ENCODE measurements at regions not wholly inside any gene's neighbourhood (a gene's known extent, or its start where the extent isn't known, plus 50 kb on each side); places are given as distances from the start of the nearest gene placed in this dataset.
"Not testable (repeated sequence)": the region's sequence is repeated elsewhere in the genome, so short reads cannot be mapped to it uniquely, and the experiment has no call there.

- Histone ChIP-seq H3F3A (ENCODE audit: low read length, unreplicated experiment) (no peaks in the 10 kb centered on the region), H3K27ac (ENCODE audit: low read length) (peak overlapping the region; percentile 44), H3K36me3 (ENCODE audit: low read depth, low read length) (no peaks in the 10 kb centered on the region), H3K9me3 (ENCODE audit: low read length) (no peaks in the 10 kb centered on the region), H4K20me1 (ENCODE audit: low read length) (no peaks in the 10 kb centered on the region), H3K4me3 (ENCODE audit: low read length) (no peak overlapping the region), H3K4me1 (ENCODE audit: insufficient read depth, low read length) (peaks cover 20% of the 10 kb centered on the region), H3K9ac (ENCODE audit: low read length) (0 out of 2 replicates have a peak overlapping the region, but pooled peaks have one; percentile 5), H3K9me2 (replicated peaks; ENCODE audit: low read length) (no peaks in the 10 kb centered on the region), H3K27me3 (ENCODE audit: low read length) (no peaks in the 10 kb centered on the region), H3K4me2 (ENCODE audit: low read length) (peak overlapping the region; percentile 48), H3K79me2 (ENCODE audit: low read length) (no peaks in the 10 kb centered on the region), H2AFZ (ENCODE audit: low read length) (no peak overlapping the region)
- BruUV-seq (replicated peaks): no TSS peak
- ATAC-seq (peak; percentile 90), DNase-seq (peak; percentile 94)
- ChIA-PET POLR2A (ENCODE audit: unreplicated experiment) (no interaction called here), CTCF (no interaction called here)
- no peak for TF ChIP-seq EZH2 (IDR thresholded peaks at IDR 0.05; ENCODE audit: low read length, unreplicated experiment)
- TF ChIP-seq CTCF (conservative IDR thresholded peaks at IDR 0.05; ENCODE audit: low read depth, low read length): no peak
- no peak for TF ChIP-seq EZH2phosphoT487 (IDR thresholded peaks at IDR 0.05; ENCODE audit: borderline replicate concordance, low read length)
- intact Hi-C loops (cut with micrococcal nuclease): no loop called here
Measured at GRCh38 chr14:30243805-30244204, 315.2 kb upstream of the G2E3 start.

- H3K27me3 ChIP-seq (ENCODE audit: low read length); CTCF ChIA-PET; H3K9me2 ChIP-seq (replicated peaks; ENCODE audit: low read length); H3K9me3 ChIP-seq (ENCODE audit: low read length); H4K20me1 ChIP-seq (ENCODE audit: low read length); BruUV-seq (replicated peaks); H3K79me2 ChIP-seq (ENCODE audit: low read length); ATAC-seq; DNase-seq; H2AFZ ChIP-seq (ENCODE audit: low read length); H3F3A ChIP-seq (ENCODE audit: low read length, unreplicated experiment); H3K36me3 ChIP-seq (ENCODE audit: low read depth, low read length); H3K4me2 ChIP-seq (ENCODE audit: low read length); intact Hi-C loops (cut with micrococcal nuclease); H3K4me3 ChIP-seq (ENCODE audit: low read length); H3K9ac ChIP-seq (ENCODE audit: low read length); H3K27ac ChIP-seq (ENCODE audit: low read length); POLR2A ChIA-PET (ENCODE audit: unreplicated experiment): not testable (repeated sequence)
- peaks cover 20% of the 10 kb centered on the region for H3K4me1 ChIP-seq (ENCODE audit: insufficient read depth, low read length)
Measured at GRCh38 chr14:30244348-30244747, 314.6 kb upstream of the G2E3 start.

GRCh38 chr14:30251017-30251416 lies 307.9 kb upstream of the G2E3 start:
- TF ChIP-seq CTCF (conservative IDR thresholded peaks at IDR 0.05; ENCODE audit: low read depth, low read length) (no peak), EZH2 (IDR thresholded peaks at IDR 0.05; ENCODE audit: low read length, unreplicated experiment) (no peak), EZH2phosphoT487 (IDR thresholded peaks at IDR 0.05; ENCODE audit: borderline replicate concordance, low read length) (no peak)
- no peak overlapping the region for H3K4me2 ChIP-seq (ENCODE audit: low read length)
- H3K9me2 ChIP-seq (replicated peaks; ENCODE audit: low read length): no peaks in the 10 kb centered on the region
- no peak overlapping the region for H3K9ac ChIP-seq (ENCODE audit: low read length)
- DNase-seq (peak; percentile 12), ATAC-seq (peak; percentile 84)
- no peak overlapping the region for H3K27ac ChIP-seq (ENCODE audit: low read length)
- peaks cover 4% of the 10 kb centered on the region; the same call in 1 of the 2 replicates for H3K4me1 ChIP-seq (ENCODE audit: insufficient read depth, low read length)
- no peak overlapping the region for H2AFZ ChIP-seq (ENCODE audit: low read length)
- no peaks in the 10 kb centered on the region for H3F3A ChIP-seq (ENCODE audit: low read length, unreplicated experiment)
- no peaks in the 10 kb centered on the region for H3K9me3 ChIP-seq (ENCODE audit: low read length)
- no TSS peak for BruUV-seq (replicated peaks)
- ChIA-PET CTCF (interaction anchor here (1.9 kb wide), 1 partner anchor 20 kb away, joined by 8 read pairs; no protein-coding TSS in a partner anchor), POLR2A (ENCODE audit: unreplicated experiment) (no interaction called here)
- H4K20me1 ChIP-seq (ENCODE audit: low read length): no peaks in the 10 kb centered on the region
- H3K27me3 ChIP-seq (ENCODE audit: low read length): no peaks in the 10 kb centered on the region
- no peaks in the 10 kb centered on the region for H3K36me3 ChIP-seq (ENCODE audit: low read depth, low read length)
- intact Hi-C loops (cut with micrococcal nuclease): loop anchor here (2.0 to 10.0 kb wide), 3 partner anchors 20 to 274 kb away; no protein-coding TSS in a partner anchor
- H3K4me3 ChIP-seq (ENCODE audit: low read length): no peak overlapping the region
- no peaks in the 10 kb centered on the region for H3K79me2 ChIP-seq (ENCODE audit: low read length)
